A673 (cell line): ENCODE measurements at regions not wholly inside any gene's neighbourhood (a gene's known extent, or its start where the extent isn't known, plus 50 kb on each side); places are given as distances from the start of the nearest gene placed in this dataset.

Experiments
- BruUV-seq: library from RNA; stranded (reverse); fragments of 400-500 nt; replicated peaks from 2 replicates; lab custom pipeline; 2021; lab: Mats Ljungman, UMichigan
- CTCF ChIA-PET: fragments of 300-600 bp; sonication (Branson Sonifier 250); formaldehyde crosslinking; loops from one replicate; lab custom pipeline; 2022; ENCODE audit warnings: antibody characterized with exemption; lab: Charles Lee
- POLR2A ChIA-PET: fragments of 300-600 bp; sonication (Branson Sonifier 250); formaldehyde crosslinking; loops from one replicate; lab custom pipeline; 2022; ENCODE audit warnings: antibody characterized with exemption; ENCODE audit not compliant: low non-redundant PET; lab: Charles Lee
- DNase-seq: peaks from one replicate; pipeline ENCODE4 v3.0.0-alpha.2; 2015; ENCODE audit warnings: low spot score
- H3K27ac ChIP-seq: fragments of 200-600 bp; sonication (generic); 2 replicates; pipeline ENCODE4 v1.5.1; 2016; ENCODE audit warnings: mixed run types, low read depth, mild to moderate bottlenecking, mixed read lengths, antibody characterized with exemption, low read length; ENCODE audit not compliant: poor library complexity, severe bottlenecking
- H3K27me3 ChIP-seq: fragments of 200-600 bp; sonication (generic); replicated peaks from 2 replicates; pipeline ENCODE4 v1.6.1; 2017; ENCODE audit warnings: mixed run types, low read depth, mild to moderate bottlenecking, mixed read lengths, antibody characterized with exemption, low read length; ENCODE audit not compliant: insufficient read depth, poor library complexity
- H3K36me3 ChIP-seq: fragments of 200-600 bp; sonication (generic); 2 replicates; pipeline ENCODE4 v1.6.1; 2016; ENCODE audit warnings: mixed run types, mild to moderate bottlenecking, mixed read lengths, antibody characterized with exemption, low read length; ENCODE audit not compliant: insufficient read depth, poor library complexity, severe bottlenecking
- H3K4me1 ChIP-seq: fragments of 200-600 bp; sonication (generic); 2 replicates; pipeline ENCODE4 v1.6.1; 2017; ENCODE audit warnings: mixed run types, mild to moderate bottlenecking, mixed read lengths, antibody characterized with exemption, low read length; ENCODE audit not compliant: insufficient read depth, poor library complexity, severe bottlenecking
- H3K4me3 ChIP-seq: fragments of 200-600 bp; sonication (generic); 2 replicates; pipeline ENCODE4 v1.5.1; 2016; ENCODE audit warnings: low read depth, mixed run types, mild to moderate bottlenecking, mixed read lengths, low read length; ENCODE audit not compliant: poor library complexity, severe bottlenecking
- H3K9me3 ChIP-seq: fragments of 200-600 bp; sonication (generic); 2 replicates; pipeline ENCODE4 v1.6.1; 2016; ENCODE audit warnings: mixed run types, low read depth, mild to moderate bottlenecking, mixed read lengths, antibody characterized with exemption, low read length; ENCODE audit not compliant: poor library complexity, severe bottlenecking
- EZH2 ChIP-seq: fragments of 200-600 bp; sonication (generic); IDR thresholded peaks from 2 replicates; pipeline ENCODE4 v1.6.1; 2017; ENCODE audit warnings: borderline replicate concordance, low read depth, mild to moderate bottlenecking, mixed read lengths, antibody characterized with exemption, low read length; ENCODE audit not compliant: poor library complexity, severe bottlenecking
- intact Hi-C: fragments of 100-400 bp; cut with micrococcal nuclease; formaldehyde crosslinking; loops from one replicate; pipeline ENCODE4 v1.10.0; 2022; ENCODE audit not compliant: unreplicated experiment
- TF ChIP-seq, protein P1 (sequence below): fragments of 300-800, 200-600 bp; sonication (generic); conservative IDR thresholded peaks from 2 replicates; pipeline ENCODE4 v1.5.1; 2017; ENCODE audit warnings: low read depth, mild to moderate bottlenecking, antibody characterized with exemption, low read length, moderate library complexity, mixed read lengths

DNA sequence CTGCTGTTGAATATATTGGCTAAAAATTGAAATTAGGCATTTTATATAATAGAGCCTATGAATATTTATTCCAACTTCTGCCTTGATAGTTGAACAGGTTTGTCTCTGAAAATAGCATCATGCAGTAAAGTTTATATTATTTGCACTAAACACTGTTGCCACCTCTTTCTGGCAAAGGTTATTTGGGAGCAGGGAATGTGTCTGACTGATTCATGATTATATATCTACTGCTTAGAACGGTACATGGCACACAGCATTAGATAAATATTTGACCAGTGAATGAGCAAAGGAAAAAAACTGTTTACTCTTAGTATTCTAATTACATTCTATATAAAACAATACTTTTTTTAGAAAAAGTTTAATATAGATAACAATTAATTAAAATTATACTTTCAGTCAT lies 123.1 kb upstream of the MGAT4C start:
- no peaks in the 10 kb centered on the region for H3K36me3 ChIP-seq
- intact Hi-C loops: no loop called here
- no peaks in the 10 kb centered on the region for H3K4me1 ChIP-seq
- ChIA-PET CTCF (no interaction called here), POLR2A (no interaction called here)
- H3K4me3 ChIP-seq: no peak overlapping the region
- no TSS peak for BruUV-seq
- H3K27me3 ChIP-seq: no peaks in the 10 kb centered on the region
- H3K27ac ChIP-seq: no peak overlapping the region
- no peaks in the 10 kb centered on the region for H3K9me3 ChIP-seq
- TF ChIP-seq EZH2: no peak
- TF ChIP-seq, protein P1, sequence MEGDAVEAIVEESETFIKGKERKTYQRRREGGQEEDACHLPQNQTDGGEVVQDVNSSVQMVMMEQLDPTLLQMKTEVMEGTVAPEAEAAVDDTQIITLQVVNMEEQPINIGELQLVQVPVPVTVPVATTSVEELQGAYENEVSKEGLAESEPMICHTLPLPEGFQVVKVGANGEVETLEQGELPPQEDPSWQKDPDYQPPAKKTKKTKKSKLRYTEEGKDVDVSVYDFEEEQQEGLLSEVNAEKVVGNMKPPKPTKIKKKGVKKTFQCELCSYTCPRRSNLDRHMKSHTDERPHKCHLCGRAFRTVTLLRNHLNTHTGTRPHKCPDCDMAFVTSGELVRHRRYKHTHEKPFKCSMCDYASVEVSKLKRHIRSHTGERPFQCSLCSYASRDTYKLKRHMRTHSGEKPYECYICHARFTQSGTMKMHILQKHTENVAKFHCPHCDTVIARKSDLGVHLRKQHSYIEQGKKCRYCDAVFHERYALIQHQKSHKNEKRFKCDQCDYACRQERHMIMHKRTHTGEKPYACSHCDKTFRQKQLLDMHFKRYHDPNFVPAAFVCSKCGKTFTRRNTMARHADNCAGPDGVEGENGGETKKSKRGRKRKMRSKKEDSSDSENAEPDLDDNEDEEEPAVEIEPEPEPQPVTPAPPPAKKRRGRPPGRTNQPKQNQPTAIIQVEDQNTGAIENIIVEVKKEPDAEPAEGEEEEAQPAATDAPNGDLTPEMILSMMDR: no peak
- no peak for DNase-seq

DNA sequence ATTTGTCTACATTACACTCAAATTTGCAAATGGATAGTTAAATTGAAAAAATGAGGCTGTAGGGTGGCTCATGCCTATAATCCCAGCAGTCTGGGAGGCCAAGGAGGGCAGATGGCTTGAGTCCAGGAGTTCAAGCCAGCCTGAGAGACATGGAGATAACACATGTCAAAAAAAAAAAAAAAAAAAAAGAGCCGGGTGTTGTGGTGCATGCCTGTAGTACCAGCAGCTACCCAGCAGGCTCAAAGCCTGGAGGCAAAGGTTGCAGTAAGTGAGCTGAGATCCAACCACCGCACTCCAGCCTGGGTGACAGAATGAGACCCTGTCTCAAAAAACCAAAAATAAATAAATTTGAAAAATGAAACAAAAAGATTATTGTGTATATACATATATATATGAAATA lies 119.9 kb upstream of the MGAT4C start:
- peak; percentile 46 for DNase-seq
- no peak overlapping the region for H3K27ac ChIP-seq
- intact Hi-C loops: no loop called here

DNA sequence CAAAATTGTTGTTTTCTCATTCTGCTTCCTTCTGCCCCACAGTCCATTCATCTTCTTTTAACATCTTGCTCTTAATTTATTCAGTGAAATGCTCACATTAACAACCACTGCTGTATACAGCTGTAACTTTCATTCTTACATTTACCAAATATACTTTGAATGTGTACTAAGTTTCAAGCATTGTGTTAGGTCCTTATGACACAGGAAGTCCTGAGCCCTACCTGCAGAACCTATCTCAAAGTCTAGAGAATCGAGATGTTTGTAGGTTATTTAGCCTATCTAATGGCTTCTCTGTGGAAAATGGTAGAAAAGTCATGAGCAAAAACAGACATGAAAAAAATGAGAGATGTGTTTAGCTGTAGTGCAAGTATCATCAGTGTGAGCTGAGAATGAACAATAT lies 117.6 kb upstream of the MGAT4C start:
- intact Hi-C loops: no loop called here
- ChIA-PET POLR2A (no interaction called here), CTCF (no interaction called here)
- Histone ChIP-seq H3K4me3 (no peak overlapping the region), H3K4me1 (no peaks in the 10 kb centered on the region), H3K36me3 (no peaks in the 10 kb centered on the region), H3K27me3 (no peaks in the 10 kb centered on the region), H3K9me3 (no peaks in the 10 kb centered on the region), H3K27ac (no peak overlapping the region)
- TF ChIP-seq, protein P1: no peak
- no peak for TF ChIP-seq EZH2
- BruUV-seq: no TSS peak
- DNase-seq: no peak

More for the DNA sequence above, 119.9 kb upstream of the MGAT4C start:
- Histone ChIP-seq H3K4me1 (no peaks in the 10 kb centered on the region), H3K4me3 (no peak overlapping the region), H3K36me3 (no peaks in the 10 kb centered on the region), H3K9me3 (no peaks in the 10 kb centered on the region), H3K27me3 (no peaks in the 10 kb centered on the region)
- POLR2A ChIA-PET: no interaction called here
- TF ChIP-seq, protein P1: 0 out of 2 replicates have a peak, but pooled peaks have one; percentile 12
- TF ChIP-seq EZH2: no peak
- CTCF ChIA-PET: no interaction called here
- no TSS peak for BruUV-seq
